ENCODE measurements at regions not wholly inside any gene's neighbourhood (a gene's known extent, or its start where the extent isn't known, plus 50 kb on each side); places are given as distances from the start of the nearest gene placed in this dataset.

DNA sequence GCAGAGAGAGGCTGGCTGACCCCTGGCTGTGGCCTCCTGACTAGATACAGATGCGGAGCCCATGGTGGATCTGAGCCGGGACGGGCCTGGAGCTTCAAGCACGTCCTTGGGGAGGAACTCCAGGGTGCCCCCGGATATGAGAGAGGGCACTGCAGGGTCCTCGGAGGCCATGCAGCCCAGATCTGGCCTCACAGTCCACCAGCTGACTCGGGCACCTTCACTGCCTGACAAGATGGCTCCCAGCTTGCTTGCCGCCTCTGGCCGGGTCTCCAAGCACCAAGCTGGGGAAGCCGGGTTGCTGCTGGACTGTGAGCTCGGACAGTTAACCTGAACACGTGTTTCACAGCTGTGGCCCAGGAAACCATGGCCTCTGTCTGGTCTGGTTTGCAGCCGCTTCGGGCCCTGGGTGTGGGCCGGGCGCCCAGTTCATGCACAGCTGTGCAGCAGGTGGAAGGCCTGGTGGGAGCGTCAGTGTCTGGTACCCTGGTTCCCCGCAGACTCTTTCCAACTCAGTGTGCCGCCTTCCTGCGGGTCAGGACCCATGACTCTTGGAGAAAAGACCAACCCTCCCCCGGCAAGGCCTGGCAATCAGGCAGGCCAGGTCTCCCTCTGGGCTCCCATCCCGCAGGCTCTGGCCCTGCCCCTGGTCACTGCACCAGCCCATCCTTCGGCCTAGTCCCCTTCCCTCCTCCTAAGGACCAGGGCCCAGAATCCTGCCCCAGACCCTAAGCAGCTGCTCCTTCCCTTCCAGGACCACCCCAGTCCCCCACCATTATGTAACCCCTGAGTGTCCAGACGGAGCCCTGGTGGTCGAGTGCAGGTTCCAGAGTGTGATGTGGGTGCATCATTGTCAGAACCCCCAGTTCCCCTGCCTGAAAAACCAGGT, 74.6 kb upstream of the OTOS start:
- TF ChIP-seq, protein P1, sequence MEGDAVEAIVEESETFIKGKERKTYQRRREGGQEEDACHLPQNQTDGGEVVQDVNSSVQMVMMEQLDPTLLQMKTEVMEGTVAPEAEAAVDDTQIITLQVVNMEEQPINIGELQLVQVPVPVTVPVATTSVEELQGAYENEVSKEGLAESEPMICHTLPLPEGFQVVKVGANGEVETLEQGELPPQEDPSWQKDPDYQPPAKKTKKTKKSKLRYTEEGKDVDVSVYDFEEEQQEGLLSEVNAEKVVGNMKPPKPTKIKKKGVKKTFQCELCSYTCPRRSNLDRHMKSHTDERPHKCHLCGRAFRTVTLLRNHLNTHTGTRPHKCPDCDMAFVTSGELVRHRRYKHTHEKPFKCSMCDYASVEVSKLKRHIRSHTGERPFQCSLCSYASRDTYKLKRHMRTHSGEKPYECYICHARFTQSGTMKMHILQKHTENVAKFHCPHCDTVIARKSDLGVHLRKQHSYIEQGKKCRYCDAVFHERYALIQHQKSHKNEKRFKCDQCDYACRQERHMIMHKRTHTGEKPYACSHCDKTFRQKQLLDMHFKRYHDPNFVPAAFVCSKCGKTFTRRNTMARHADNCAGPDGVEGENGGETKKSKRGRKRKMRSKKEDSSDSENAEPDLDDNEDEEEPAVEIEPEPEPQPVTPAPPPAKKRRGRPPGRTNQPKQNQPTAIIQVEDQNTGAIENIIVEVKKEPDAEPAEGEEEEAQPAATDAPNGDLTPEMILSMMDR (IDR thresholded peaks at IDR 0.05): no peak
- TF ChIP-seq POLR2A (IDR thresholded peaks at IDR 0.05): no peak
